ENCODE measurements at regions not wholly inside any gene's neighbourhood (a gene's known extent, or its start where the extent isn't known, plus 50 kb on each side); places are given as distances from the start of the nearest gene placed in this dataset.

DNA sequence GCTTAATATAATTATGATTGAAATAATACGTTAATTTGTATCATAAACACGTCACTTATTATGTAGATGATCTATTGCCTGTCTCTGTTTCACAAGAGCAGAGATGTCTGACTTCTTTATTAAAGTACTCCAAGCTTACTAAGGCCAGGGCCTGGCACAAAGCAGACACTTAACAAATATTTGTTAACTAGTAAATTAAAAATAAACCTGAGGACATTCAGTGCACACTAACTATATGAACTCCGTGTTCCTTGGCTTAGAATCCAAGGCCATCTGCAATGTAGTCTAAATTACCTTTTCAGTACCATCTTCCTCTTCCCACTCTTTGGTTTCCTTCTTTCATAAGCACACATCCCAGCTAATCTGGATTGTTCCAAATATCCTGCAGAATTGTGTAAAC lies 210.8 kb upstream of the SOX9 start:
- TF ChIP-seq, protein P1, sequence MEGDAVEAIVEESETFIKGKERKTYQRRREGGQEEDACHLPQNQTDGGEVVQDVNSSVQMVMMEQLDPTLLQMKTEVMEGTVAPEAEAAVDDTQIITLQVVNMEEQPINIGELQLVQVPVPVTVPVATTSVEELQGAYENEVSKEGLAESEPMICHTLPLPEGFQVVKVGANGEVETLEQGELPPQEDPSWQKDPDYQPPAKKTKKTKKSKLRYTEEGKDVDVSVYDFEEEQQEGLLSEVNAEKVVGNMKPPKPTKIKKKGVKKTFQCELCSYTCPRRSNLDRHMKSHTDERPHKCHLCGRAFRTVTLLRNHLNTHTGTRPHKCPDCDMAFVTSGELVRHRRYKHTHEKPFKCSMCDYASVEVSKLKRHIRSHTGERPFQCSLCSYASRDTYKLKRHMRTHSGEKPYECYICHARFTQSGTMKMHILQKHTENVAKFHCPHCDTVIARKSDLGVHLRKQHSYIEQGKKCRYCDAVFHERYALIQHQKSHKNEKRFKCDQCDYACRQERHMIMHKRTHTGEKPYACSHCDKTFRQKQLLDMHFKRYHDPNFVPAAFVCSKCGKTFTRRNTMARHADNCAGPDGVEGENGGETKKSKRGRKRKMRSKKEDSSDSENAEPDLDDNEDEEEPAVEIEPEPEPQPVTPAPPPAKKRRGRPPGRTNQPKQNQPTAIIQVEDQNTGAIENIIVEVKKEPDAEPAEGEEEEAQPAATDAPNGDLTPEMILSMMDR (conservative IDR thresholded peaks at IDR 0.05; ENCODE audit: low read depth, low read length): no peak
- TF ChIP-seq EZH2 (IDR thresholded peaks at IDR 0.05; ENCODE audit: low read length, unreplicated experiment) (no peak), EZH2phosphoT487 (IDR thresholded peaks at IDR 0.05; ENCODE audit: borderline replicate concordance, low read length) (no peak)
